Psoas muscle (tissue), 7 donors: ENCODE measurements at regions not wholly inside any gene's neighbourhood (a gene's known extent, or its start where the extent isn't known, plus 50 kb on each side); places are given as distances from the start of the nearest gene placed in this dataset.

Experiments used
- ATAC-seq, 4 donors: fragments of 200-7000 bp; cut with Tn5 transposase; one replicate each; pipeline ENCODE4 v1.9.1; 2020; ENCODE audit warnings: moderate library complexity in 3 of 4, mild to moderate bottlenecking in 2 of 4
- DNase-seq, 2 donors: peaks; one replicate each; pipeline ENCODE4 v3.0.0-alpha.2; 2020
- H3K27ac ChIP-seq: fragments of 200-600 bp; one replicate; pipeline ENCODE4 v1.8.0; 2022
- H3K27me3 ChIP-seq, 3 donors: fragments of 200-600 bp in 1 of 3; one replicate each; pipeline versions ENCODE4 v1.6.1 to v1.8.0; 2013 to 2022; ENCODE audit warnings: low read length in 2 of 3, mild to moderate bottlenecking in 2 of 3, moderate library complexity in 1 of 3; ENCODE audit not compliant: insufficient read depth in 3 of 3
- H3K36me3 ChIP-seq, 2 donors: fragments of 200-600 bp in 1 of 2; one replicate each; pipeline versions ENCODE4 v1.6.1 to v1.8.0; 2013 to 2022; ENCODE audit warnings: low read depth in 1 of 2, mild to moderate bottlenecking in 1 of 2, moderate library complexity in 1 of 2; ENCODE audit not compliant: insufficient read depth in 1 of 2
- H3K4me1 ChIP-seq: fragments of 200-600 bp; one replicate; pipeline ENCODE4 v1.8.0; 2022
- H3K4me3 ChIP-seq: fragments of 200-600 bp; one replicate; pipeline ENCODE4 v1.8.0; 2022; ENCODE audit warnings: mild to moderate bottlenecking
- H3K9me3 ChIP-seq: fragments of 200-600 bp; one replicate; pipeline ENCODE4 v1.8.0; 2022
- WGBS, 3 donors: extraction: QIAGEN DNeasy Blood & Tissue Kit; methylation state at CpG; one replicate each; pipeline versions ENCODE4 v1.1.6 to v1.1.7; 2013; 5-methylcytosine and 5-hydroxymethylcytosine counted together
- intact Hi-C, 2 donors: fragments of 100-400 bp; cut with DNase I; formaldehyde crosslinking; loops; one replicate each; pipeline versions ENCODE4 v1.11.0 to v1.14.2; 2022
- TF ChIP-seq, protein P1 (sequence below): fragments of 200-600 bp; IDR thresholded peaks from one replicate; pipeline ENCODE4 v1.8.0; 2022; ENCODE audit warnings: antibody characterized with exemption
- donor health status: healthy with polysubstance abuse.
- donor health status: DM: no; HTN: no; CAD: no; lungs with moderate emphysema.
- donor health status: Bipolar disorder and iron deficiency.
- donor health status: healthy.
- donor health status: DM: yes; HTN: yes; CAD: no.
- donor health status: DM: no; HTN: no; CAD: no.
- donor health status: DM: yes; HTN: yes; CAD: no.

DNA sequence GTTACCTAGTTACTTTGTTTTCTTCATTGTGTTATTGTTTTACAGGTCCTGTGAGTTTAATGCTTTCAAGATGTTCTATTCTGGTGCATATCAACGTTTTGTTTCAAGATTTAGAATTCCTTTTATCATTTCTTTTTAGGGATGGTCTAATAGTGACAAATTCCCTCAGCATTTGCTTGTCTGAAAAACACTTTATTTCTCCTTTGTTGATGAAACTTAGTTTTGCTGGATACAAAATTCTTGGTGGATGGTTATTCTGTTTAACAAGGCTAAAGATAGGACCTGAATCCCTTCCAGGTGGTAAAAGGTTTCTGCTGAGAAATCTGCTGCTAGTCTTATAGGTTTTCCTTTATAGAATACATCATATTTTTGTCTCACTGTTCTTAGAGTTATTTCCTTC, 102.3 kb downstream of the RND3 start:
- WGBS, 3 donors: 56 to 68% (median 66%) methylated on average over 1 of the region's 1 CpG
- peaks cover 10% of the 10 kb centered on the region for H3K9me3 ChIP-seq
- no peaks in the 10 kb centered on the region for H3K27me3 ChIP-seq
- H3K4me3 ChIP-seq: no peak overlapping the region
- H3K27ac ChIP-seq: no peak overlapping the region
- TF ChIP-seq, protein P1, sequence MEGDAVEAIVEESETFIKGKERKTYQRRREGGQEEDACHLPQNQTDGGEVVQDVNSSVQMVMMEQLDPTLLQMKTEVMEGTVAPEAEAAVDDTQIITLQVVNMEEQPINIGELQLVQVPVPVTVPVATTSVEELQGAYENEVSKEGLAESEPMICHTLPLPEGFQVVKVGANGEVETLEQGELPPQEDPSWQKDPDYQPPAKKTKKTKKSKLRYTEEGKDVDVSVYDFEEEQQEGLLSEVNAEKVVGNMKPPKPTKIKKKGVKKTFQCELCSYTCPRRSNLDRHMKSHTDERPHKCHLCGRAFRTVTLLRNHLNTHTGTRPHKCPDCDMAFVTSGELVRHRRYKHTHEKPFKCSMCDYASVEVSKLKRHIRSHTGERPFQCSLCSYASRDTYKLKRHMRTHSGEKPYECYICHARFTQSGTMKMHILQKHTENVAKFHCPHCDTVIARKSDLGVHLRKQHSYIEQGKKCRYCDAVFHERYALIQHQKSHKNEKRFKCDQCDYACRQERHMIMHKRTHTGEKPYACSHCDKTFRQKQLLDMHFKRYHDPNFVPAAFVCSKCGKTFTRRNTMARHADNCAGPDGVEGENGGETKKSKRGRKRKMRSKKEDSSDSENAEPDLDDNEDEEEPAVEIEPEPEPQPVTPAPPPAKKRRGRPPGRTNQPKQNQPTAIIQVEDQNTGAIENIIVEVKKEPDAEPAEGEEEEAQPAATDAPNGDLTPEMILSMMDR: no peak
- intact Hi-C loops: no loop called here
- ATAC-seq: no peak
- no peaks in the 10 kb centered on the region for H3K36me3 ChIP-seq
- no peaks in the 10 kb centered on the region for H3K4me1 ChIP-seq
- DNase-seq: no peak

DNA sequence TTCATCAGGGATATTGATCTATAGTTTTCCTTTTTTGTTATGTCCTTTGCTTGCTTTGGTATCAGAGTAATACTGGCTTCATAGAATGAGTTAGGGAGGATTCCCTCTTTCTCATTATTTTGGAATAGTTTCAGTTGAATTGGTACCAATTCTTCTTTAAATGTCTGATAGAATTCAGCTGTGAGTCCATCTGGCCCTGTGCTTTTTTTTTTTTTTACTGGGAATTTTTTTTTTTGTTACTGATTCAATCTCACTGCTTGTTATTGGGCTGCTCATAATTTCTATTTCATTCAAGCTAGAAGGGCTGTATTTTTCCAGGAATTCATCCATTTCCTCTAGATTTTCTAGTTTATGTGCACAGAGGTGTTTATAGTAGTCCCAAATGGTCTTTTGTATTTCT, 103.9 kb downstream of the RND3 start:
- Histone ChIP-seq H3K36me3 (no peaks in the 10 kb centered on the region), H3K4me1 (no peaks in the 10 kb centered on the region), H3K9me3 (peaks cover 10% of the 10 kb centered on the region), H3K27me3 (no peaks in the 10 kb centered on the region), H3K27ac (no peak overlapping the region), H3K4me3 (no peak overlapping the region)
- intact Hi-C loops: no loop called here
- DNase-seq (no peak), ATAC-seq (no peak)
- TF ChIP-seq, protein P1: no peak

DNA sequence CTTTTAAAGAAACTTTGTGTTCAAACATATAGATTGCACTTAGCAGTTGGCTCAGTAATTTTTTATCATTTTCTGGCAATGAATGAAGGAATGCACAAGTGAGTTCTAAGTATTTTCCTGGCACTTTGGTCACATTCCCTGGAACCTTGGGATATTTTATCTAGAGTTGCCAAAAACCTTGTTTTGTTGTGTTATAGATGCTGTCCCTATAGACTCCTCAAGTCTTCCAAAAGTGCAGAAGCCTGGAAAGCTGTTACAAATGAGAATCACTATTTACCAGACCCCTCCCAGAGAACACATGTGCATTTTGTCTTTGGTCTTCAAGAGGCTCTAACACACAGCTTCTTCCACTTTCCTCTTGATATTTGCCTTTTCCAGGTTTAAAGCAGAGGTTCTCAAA, 108.3 kb downstream of the RND3 start:
- ATAC-seq (no peak), DNase-seq (no peak)
- Histone ChIP-seq H3K4me1 (no peaks in the 10 kb centered on the region), H3K4me3 (no peak overlapping the region), H3K27ac (no peak overlapping the region), H3K9me3 (no peaks in the 10 kb centered on the region), H3K36me3 (no peaks in the 10 kb centered on the region), H3K27me3 (no peaks in the 10 kb centered on the region)
- TF ChIP-seq, protein P1: no peak
- intact Hi-C loops: no loop called here

DNA sequence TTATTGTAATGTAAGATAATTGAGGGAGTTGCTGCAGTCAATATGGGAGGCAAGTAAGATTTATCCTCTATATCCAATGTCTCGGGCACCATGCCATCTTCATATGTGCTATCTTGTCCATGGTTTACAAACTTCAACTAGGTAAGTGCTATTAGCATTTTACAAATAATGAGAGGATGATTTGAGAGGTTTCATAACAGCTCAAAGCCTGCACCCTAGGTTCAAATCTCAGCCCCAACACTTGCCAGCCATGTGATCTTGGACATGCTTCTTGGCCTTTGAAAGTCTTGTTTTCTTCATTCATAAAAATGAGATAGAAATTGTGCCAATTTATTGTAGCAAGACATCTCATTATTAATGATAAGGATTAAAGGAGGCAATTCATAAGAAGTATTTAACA, 108.8 kb downstream of the RND3 start:
- Histone ChIP-seq H3K27ac (no peak overlapping the region), H3K4me1 (no peaks in the 10 kb centered on the region), H3K36me3 (no peaks in the 10 kb centered on the region), H3K27me3 (no peaks in the 10 kb centered on the region), H3K9me3 (no peaks in the 10 kb centered on the region), H3K4me3 (no peak overlapping the region)
- TF ChIP-seq, protein P1: no peak
- intact Hi-C loops: no loop called here
- WGBS, 3 donors: 91 to 97% (median 96%) methylated on average over 1 of the region's 1 CpG
- DNase-seq: no peak
- no peak for ATAC-seq

DNA sequence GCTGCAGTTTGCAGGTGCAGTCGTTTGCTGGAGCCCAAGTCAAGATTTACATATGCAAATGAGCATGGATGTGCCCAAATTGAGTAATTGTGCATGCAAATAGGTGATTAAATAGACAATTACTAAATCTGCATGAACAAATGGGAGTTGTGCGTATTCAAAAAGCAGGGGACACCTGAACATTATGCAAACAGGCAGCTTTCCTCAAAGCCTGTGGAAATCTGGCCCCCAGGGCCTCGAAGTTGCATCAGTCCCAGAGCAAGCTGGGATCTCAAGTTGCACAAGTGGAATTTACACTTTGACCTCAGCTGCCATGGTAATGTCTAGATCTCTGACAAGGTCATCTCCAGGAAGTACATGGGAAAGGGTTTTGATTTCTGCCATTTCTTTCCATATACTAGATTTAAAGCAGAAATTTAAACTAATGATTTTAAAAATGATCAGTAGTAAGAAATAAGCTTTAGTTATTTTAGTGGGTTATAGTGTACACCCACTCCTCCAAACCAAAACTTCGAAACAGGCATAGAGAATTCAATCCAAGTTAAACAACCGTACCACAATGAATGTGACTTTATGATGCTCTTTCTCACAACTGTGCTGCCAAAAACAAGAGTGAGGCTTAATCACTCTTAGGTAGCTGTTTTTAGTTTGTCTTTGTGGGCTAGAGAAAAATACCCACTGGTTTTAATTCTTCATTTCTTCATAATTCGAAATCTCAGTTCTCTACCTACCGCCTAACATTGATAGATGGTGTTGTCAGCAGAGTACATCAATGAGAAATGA, 110.7 kb downstream of the RND3 start:
- TF ChIP-seq, protein P1: no peak
- H3K4me1 ChIP-seq: no peaks in the 10 kb centered on the region
- ATAC-seq (peak in 2 of 4 donors; percentile 27 to 61), DNase-seq (peak; percentile 18 to 65)
- H3K36me3 ChIP-seq: no peaks in the 10 kb centered on the region
- no peaks in the 10 kb centered on the region for H3K9me3 ChIP-seq
- no peak overlapping the region for H3K4me3 ChIP-seq
- 66 to 74% (median 66%) methylated on average over 7 of the region's 7 CpGs for WGBS, 3 donors
- H3K27me3 ChIP-seq: no peaks in the 10 kb centered on the region
- intact Hi-C loops: no loop called here
- no peak overlapping the region for H3K27ac ChIP-seq
